GM21528 (cell line): ENCODE measurements at regions not wholly inside any gene's neighbourhood (a gene's known extent, or its start where the extent isn't known, plus 50 kb on each side); places are given as distances from the start of the nearest gene placed in this dataset.
"Not testable (repeated sequence)": the region's sequence is repeated elsewhere in the genome, so short reads cannot be mapped to it uniquely, and the experiment has no call there.

Source experiments
- ATAC-seq: cut with Tn5 transposase; IDR thresholded peaks from one replicate; pipeline ENCODE4 v1.9.1; 2021; ENCODE audit warnings: mild to moderate bottlenecking, moderate library complexity; ENCODE audit not compliant: unreplicated experiment, low FRiP score

DNA sequence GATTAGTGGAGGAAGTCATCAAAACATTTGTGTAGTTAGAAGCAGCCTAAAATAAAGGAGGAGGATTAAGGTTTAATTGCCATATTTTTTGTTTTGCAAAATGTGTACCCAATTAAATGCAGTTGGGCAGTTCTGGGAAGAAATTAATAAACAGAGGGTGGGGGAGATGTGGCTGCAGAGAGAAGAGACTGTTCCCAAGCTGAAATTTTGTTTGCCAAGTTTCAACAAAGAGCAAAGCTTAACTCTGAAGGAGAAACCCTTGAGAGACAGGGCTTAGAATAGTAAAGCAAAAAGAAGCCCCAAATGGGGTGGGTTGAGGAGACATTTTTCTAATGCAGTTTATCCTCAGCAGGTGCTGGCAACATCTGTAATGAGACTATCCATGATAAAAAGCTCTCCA is 298.0 kb upstream of the NRP1 start:
- ATAC-seq: no peak

DNA sequence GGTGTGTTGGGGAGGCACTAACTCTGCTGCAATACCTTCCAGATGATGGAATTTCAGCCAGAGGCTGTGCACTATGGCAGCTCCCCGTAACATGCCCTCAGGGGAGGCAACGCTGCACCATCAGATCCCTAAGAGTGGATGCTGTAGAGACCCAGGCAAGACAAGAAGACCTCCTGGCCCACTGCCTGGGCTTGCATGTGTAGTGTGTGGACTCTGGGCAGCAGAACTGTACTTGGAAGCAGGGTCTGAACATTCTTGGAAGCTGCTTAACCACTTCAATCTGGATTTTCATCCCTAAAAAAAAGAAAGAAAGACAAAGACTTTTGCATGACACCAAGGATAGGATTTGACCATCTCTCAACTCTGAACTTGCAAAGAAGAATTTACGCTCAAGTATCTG is 297.5 kb upstream of the NRP1 start:
- ATAC-seq: no peak

- no peak for ATAC-seq
Observed at GRCh38 chr10:33630761-33631160, 296.3 kb upstream of the NRP1 start.

DNA sequence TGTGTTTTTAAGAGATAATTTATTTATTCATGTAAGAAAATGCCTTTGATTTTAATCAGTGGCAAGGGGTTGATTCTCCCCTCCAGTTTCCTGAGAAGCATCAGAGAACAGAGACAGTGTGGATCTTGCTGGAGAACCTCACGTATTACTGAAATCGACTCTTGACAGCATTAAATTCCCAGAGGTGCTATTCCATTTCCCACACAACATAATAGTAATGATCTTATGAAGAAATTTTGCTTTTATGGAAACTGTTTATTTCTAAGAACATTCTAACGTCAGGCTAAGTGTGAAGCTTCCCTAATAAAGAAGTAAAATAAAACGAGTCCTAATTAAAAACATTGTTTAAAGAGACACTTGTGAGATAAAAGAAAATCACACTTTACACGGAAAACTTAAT is 293.1 kb upstream of the NRP1 start:
- no peak for ATAC-seq

DNA sequence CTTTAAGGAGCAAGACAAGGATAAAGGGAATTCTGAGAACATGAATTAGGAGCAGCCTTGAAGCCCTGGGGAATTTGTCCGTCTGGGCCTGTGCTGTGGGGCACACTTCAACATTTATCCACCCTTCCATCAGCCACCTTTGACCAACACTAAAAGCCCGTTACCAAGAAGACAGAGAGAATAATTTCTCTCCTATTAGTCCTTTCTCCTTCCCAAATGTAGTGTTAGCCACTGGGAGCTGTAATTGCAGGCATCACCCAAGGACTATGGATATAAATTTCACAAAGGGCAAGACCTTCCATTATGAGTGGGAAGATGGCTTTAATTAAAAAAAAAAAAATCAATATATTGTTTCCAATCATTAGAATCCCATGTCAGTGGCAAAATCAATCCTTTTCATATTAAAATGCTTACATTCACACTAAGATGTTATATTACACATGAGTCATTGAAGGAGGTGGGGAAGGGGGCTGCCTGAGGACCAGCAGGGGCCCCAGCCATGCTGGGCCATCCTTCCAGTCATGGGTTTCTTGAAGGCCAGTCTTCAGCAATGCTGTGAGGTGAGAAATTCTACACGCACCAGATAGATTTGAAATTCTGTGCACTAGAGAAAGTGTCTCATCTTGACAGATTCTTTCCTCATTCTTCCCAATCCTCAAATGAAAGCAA is 292.5 kb upstream of the NRP1 start:
- no peak for ATAC-seq

DNA sequence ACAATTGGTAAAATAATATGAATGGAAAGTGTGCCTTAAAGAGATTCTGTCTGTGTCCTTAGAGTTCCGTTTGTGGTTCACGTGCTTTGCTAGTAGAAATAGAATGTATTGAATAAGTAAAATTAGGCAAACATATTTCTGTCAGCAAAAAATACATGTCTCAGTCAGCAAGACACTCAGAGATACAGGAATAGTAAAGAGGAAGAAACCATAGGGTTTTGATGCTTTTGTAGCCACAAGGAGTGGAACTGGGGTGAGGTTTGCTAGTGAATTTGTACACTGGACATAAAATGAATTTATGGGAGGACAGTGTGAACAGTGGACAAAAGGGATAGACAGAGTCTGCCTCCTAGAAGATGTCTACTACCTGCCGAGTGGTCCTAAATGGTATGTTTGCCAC is 289.2 kb upstream of the NRP1 start:
- no peak for ATAC-seq

GRCh38 chr10:33621101-33621500 is 286.6 kb upstream of the NRP1 start:
- ATAC-seq: no peak

DNA sequence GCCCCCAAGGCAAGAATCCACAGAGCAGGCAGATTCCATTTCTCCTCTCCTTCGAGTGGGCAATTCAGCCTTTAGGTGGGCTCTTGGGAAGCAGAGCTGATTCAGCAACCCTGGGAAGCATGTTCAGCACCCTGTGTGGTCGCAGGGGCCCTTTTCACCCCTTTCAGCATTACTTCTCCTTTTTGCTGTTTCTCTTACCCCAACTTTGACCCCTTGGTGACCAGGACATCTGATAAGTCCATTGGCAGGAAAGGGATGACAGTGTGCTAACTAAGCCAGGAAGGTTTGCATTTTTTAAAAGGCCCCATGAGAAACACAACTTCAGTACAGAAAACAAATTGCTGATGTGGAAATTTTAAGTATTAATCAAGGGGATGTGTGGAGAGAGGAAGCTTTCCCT is 283.7 kb upstream of the NRP1 start:
- ATAC-seq: no peak

- no peak for ATAC-seq
Observed at GRCh38 chr10:33617381-33618080, 283.1 kb upstream of the NRP1 start.

- ATAC-seq: no peak
Observed at GRCh38 chr10:33616956-33617355, 282.5 kb upstream of the NRP1 start.

GRCh38 chr10:33612551-33612950 is 278.1 kb upstream of the NRP1 start:
- ATAC-seq: no peak

- ATAC-seq: no peak
Observed at GRCh38 chr10:33612116-33612515, 277.6 kb upstream of the NRP1 start.

GRCh38 chr10:33611423-33611822 is 277.0 kb upstream of the NRP1 start:
- no peak for ATAC-seq

DNA sequence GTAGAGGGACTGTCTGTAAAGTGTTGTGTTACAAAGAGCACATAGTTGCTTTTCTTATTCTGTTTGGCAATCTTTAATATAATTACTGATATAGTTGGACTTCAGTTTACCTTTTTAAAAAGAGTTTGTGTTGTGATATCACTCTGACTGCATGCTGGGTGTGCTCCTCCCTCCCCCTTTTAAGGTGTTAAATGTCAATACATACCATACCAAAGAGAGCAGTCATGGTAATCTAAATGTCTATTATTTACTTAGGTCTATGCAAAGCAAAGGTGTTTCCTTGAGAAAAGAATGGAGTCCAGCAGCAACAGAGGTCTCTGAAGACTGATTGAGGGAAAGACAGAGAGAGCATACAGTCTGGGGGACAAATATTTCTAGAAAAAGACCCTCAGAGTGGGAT is 275.1 kb upstream of the NRP1 start:
- no peak for ATAC-seq

DNA sequence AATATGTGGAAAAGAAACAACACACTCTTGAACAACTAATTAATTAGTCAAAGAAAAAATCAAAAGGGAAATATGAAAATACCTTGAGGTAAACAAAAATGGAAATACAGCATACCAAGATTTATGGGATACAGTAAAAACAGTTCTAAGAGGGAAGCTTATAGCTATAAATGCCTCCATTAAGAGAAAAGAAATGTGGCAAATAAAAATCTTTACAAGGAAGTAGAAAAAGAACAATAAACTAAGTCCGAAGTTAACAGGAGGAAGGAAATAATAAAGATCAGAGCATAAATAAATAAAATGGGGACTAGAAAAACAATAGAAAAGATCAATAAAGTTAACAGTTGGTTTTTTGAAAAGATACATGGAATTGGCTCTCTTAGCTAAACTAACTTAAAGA is 267.8 kb upstream of the NRP1 start:
- ATAC-seq: no peak

DNA sequence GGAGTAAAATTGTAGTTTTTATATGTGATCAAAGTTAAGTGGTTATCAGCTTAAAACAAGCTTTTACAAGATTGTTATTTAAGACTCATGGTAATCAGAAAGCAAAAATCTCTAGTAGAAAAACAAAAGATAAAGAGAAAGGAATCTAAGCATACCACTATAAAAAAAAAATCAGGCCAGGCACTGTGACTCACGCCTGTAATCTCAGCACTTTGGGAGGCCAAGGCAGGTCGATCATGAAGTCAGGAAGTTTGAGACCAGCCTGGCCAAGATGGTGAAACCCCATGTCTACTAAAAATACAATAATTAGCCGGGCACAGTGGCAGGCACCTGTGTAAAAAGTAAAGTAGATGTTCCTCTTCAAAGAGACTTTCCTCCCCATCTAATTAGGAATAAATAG is 265.9 kb upstream of the NRP1 start:
- no peak for ATAC-seq

- ATAC-seq: no peak
Observed at GRCh38 chr10:33596422-33596821, 262.0 kb upstream of the NRP1 start.

DNA sequence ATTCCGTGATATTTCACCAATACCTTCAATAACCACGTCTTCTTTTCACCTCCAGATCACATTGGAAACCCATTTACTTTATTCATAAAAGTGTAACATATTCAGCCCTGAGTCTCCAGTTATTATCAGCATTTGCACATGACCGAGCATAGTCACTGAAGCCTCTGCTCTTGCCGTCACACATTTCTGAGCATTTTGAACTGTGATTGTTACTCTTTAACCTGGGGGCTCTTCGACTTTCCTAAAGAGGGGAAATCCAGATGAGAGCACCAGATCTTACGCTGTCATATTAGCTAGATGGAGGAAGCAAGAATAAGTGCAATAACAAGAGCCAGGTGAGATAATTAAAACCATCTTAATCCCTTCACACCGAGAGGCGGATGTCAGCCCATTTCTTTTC is 260.0 kb upstream of the NRP1 start:
- ATAC-seq: no peak

DNA sequence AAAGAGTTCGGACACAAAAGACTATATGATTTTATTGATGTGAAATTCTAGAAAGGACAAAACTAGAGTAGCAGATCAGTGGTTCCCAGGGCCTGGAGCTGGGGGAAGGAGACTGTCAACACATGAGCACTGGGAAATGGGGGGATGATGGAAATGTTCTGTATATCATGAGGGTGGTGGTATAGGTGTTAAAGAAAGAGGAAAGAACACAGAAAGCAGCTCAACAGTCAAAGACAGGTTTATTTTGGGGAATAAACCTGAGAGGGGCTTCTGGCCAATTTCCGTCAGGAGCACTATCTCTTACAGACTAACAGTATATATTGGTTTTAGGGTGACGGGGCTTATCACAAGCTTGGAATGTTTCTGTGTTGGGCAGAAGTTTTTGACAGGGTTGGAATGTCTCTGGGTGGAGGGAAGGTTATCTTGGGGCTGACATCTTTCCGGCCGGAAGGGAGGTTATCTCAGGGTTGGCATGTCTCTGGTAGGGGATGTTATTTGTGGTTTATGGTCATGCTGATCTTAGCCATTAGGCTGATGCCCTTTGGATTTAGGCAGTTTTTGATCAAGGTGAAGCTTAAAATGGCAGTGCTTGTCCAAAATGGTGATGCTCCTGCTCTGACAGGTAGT is 254.6 kb upstream of the NRP1 start:
- no peak for ATAC-seq

DNA sequence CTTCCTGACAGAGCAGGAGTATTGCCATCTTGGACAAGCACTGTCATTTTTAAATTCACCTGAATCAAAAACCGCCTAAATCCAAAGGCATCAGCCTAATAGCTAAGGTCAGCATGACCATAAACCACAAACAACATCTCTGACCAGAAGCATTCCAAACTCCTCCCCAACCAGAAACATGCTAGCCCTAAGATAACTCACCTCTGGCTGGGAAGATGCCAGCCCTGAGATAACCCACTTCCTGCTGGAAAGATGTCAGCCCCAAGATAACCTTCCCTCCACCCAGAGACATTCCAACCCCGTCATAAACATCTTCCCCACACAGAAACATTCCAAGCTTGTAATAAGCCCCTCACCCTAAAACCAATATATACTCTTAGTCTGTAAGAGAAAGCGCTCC is 250.1 kb upstream of the NRP1 start:
- ATAC-seq: not testable (repeated sequence)

- ATAC-seq: no peak
Observed at GRCh38 chr10:33579996-33580395, 245.5 kb upstream of the NRP1 start.

DNA sequence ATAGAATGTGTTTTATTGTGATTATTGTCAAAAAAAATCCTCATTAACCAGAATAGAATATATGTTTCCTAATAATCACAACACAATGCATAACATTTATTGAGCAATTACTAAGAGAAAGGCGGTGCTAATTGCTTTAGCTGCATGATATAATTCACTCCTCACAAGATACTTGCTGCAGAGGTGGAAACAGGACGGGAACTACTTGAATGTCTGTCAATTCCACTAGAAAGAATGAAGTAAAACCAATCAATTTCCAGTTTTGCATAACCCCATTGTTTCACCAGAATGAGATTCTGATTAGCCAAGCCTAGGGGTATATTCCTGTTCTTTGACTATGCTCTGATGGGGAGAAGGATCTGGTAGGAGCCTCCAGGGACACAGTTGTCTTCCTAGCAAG is 239.1 kb upstream of the NRP1 start:
- no peak for ATAC-seq
